Stimulated activated effector memory CD8-positive, alpha-beta T cell treated with anti-CD3 and anti-CD28 coated beads, Interleukin-12 subunit alpha, Interleukin-12 subunit beta, amount 100 ng/mL, for 72 hours (primary cell): ENCODE measurements at regions not wholly inside any gene's neighbourhood (a gene's known extent, or its start where the extent isn't known, plus 50 kb on each side); places are given as distances from the start of the nearest gene placed in this dataset.
"Not testable (repeated sequence)": the region's sequence is repeated elsewhere in the genome, so short reads cannot be mapped to it uniquely, and the experiment has no call there.

Experiments
- ATAC-seq: fragments of 150-1000 bp; cut with Tn5 transposase; 2 replicates; pipeline ENCODE4 v1.10.0; 2021
- DNase-seq, 2 donors: peaks; one replicate each; pipeline ENCODE4 v3.0.0; 2021 to 2022; ENCODE audit warnings: low spot score in 2 of 2
- H3K27ac Mint-ChIP-seq: one replicate; pipeline ENCODE4 v1.8.0; 2022; ENCODE audit warnings: mild to moderate bottlenecking, mixed read lengths
- H3K36me3 Mint-ChIP-seq: one replicate; pipeline ENCODE4 v1.8.0; 2022; ENCODE audit warnings: mild to moderate bottlenecking, mixed read lengths
- H3K4me1 Mint-ChIP-seq: one replicate; pipeline ENCODE4 v1.8.0; 2022; ENCODE audit warnings: mixed read lengths
- H3K4me3 Mint-ChIP-seq: one replicate; pipeline ENCODE4 v1.8.0; 2022; ENCODE audit warnings: mild to moderate bottlenecking, mixed read lengths
- H3K9me3 Mint-ChIP-seq: one replicate; pipeline ENCODE4 v1.8.0; 2022; ENCODE audit warnings: mixed read lengths

GRCh38 chr4:96407738-96408463 is 568.0 kb downstream of the PDHA2 start:
- no peaks in the 10 kb centered on the region for H3K4me1 Mint-ChIP-seq
- H3K27ac Mint-ChIP-seq: no peak overlapping the region
- DNase-seq: no peak
- no peak for ATAC-seq
- H3K9me3 Mint-ChIP-seq: peaks cover 13% of the 10 kb centered on the region
- no peak overlapping the region for H3K4me3 Mint-ChIP-seq
- H3K36me3 Mint-ChIP-seq: no peaks in the 10 kb centered on the region

GRCh38 chr4:96414853-96415252 is 575.0 kb downstream of the PDHA2 start:
- not testable (repeated sequence) for ATAC-seq, H3K4me3 Mint-ChIP-seq, H3K9me3 Mint-ChIP-seq, DNase-seq, H3K27ac Mint-ChIP-seq, H3K36me3 Mint-ChIP-seq, H3K4me1 Mint-ChIP-seq

GRCh38 chr4:96429657-96430056 is 589.8 kb downstream of the PDHA2 start:
- no peak overlapping the region for H3K4me3 Mint-ChIP-seq
- DNase-seq (no peak), ATAC-seq (no peak)
- H3K36me3 Mint-ChIP-seq: no peaks in the 10 kb centered on the region
- peaks cover 10% of the 10 kb centered on the region for H3K9me3 Mint-ChIP-seq
- no peak overlapping the region for H3K27ac Mint-ChIP-seq
- H3K4me1 Mint-ChIP-seq: no peaks in the 10 kb centered on the region

- no peak for ATAC-seq
- DNase-seq: no peak
- H3K36me3 Mint-ChIP-seq: no peaks in the 10 kb centered on the region
- H3K4me1 Mint-ChIP-seq: no peaks in the 10 kb centered on the region
- H3K27ac Mint-ChIP-seq: no peak overlapping the region
- H3K4me3 Mint-ChIP-seq: no peak overlapping the region
- peaks cover 5% of the 10 kb centered on the region for H3K9me3 Mint-ChIP-seq
Measured at GRCh38 chr4:96431094-96431493, 591.2 kb downstream of the PDHA2 start.

- Mint-ChIP-seq H3K36me3 (no peaks in the 10 kb centered on the region), H3K4me3 (no peak overlapping the region), H3K4me1 (no peaks in the 10 kb centered on the region), H3K9me3 (peaks cover 26% of the 10 kb centered on the region), H3K27ac (no peak overlapping the region)
- ATAC-seq (no peak), DNase-seq (no peak)
Measured at GRCh38 chr4:96448315-96448872, 608.5 kb downstream of the PDHA2 start.

- DNase-seq (no peak), ATAC-seq (no peak)
- Mint-ChIP-seq H3K36me3 (no peaks in the 10 kb centered on the region), H3K4me1 (no peaks in the 10 kb centered on the region), H3K27ac (no peak overlapping the region), H3K9me3 (peaks cover 12% of the 10 kb centered on the region), H3K4me3 (no peak overlapping the region)
Measured at GRCh38 chr4:96455045-96455720, 615.3 kb downstream of the PDHA2 start.

GRCh38 chr4:96458031-96458430 is 618.1 kb downstream of the PDHA2 start:
- not testable (repeated sequence) for H3K27ac Mint-ChIP-seq, H3K36me3 Mint-ChIP-seq, H3K4me3 Mint-ChIP-seq, DNase-seq, H3K4me1 Mint-ChIP-seq, ATAC-seq
- H3K9me3 Mint-ChIP-seq: peaks cover 16% of the 10 kb centered on the region

- no peak overlapping the region for H3K27ac Mint-ChIP-seq
Measured at GRCh38 chr4:96459105-96459504, 619.2 kb downstream of the PDHA2 start.

GRCh38 chr4:96465834-96466233 is 625.9 kb downstream of the PDHA2 start:
- H3K4me3 Mint-ChIP-seq: no peak overlapping the region
- H3K27ac Mint-ChIP-seq: no peak overlapping the region
- ATAC-seq (no peak), DNase-seq (no peak)
- peaks cover 20% of the 10 kb centered on the region for H3K9me3 Mint-ChIP-seq
- H3K36me3 Mint-ChIP-seq: no peaks in the 10 kb centered on the region
- H3K4me1 Mint-ChIP-seq: no peaks in the 10 kb centered on the region

More at GRCh38 chr4:96459105-96459504, 619.2 kb downstream of the PDHA2 start:
- Mint-ChIP-seq H3K9me3 (peaks cover 23% of the 10 kb centered on the region), H3K36me3 (no peaks in the 10 kb centered on the region), H3K4me1 (no peaks in the 10 kb centered on the region), H3K4me3 (no peak overlapping the region)
- no peak for DNase-seq
- no peak for ATAC-seq

GRCh38 chr4:96471956-96472867 is 632.3 kb downstream of the PDHA2 start:
- Mint-ChIP-seq H3K4me3 (no peak overlapping the region), H3K36me3 (no peaks in the 10 kb centered on the region), H3K9me3 (peaks cover 12% of the 10 kb centered on the region), H3K4me1 (no peaks in the 10 kb centered on the region), H3K27ac (no peak overlapping the region)
- no peak for DNase-seq
- ATAC-seq: no peak

- no peak overlapping the region for H3K4me3 Mint-ChIP-seq
- DNase-seq (no peak), ATAC-seq (no peak)
- no peak overlapping the region for H3K27ac Mint-ChIP-seq
- H3K36me3 Mint-ChIP-seq: no peaks in the 10 kb centered on the region
- H3K9me3 Mint-ChIP-seq: peaks cover 17% of the 10 kb centered on the region
- H3K4me1 Mint-ChIP-seq: no peaks in the 10 kb centered on the region
Measured at GRCh38 chr4:96473246-96473645, 633.4 kb downstream of the PDHA2 start.

GRCh38 chr4:96483308-96484030 is 643.6 kb downstream of the PDHA2 start:
- no peaks in the 10 kb centered on the region for H3K36me3 Mint-ChIP-seq
- DNase-seq: no peak
- no peak overlapping the region for H3K4me3 Mint-ChIP-seq
- peaks cover 12% of the 10 kb centered on the region for H3K9me3 Mint-ChIP-seq
- ATAC-seq: no peak
- H3K27ac Mint-ChIP-seq: no peak overlapping the region
- H3K4me1 Mint-ChIP-seq: no peaks in the 10 kb centered on the region

GRCh38 chr4:96486563-96486962 is 646.7 kb downstream of the PDHA2 start:
- H3K36me3 Mint-ChIP-seq: no peaks in the 10 kb centered on the region
- H3K9me3 Mint-ChIP-seq: peaks cover 17% of the 10 kb centered on the region
- no peak overlapping the region for H3K4me3 Mint-ChIP-seq
- ATAC-seq (no peak), DNase-seq (no peak)
- no peak overlapping the region for H3K27ac Mint-ChIP-seq
- H3K4me1 Mint-ChIP-seq: no peaks in the 10 kb centered on the region

- no peak for DNase-seq
- Mint-ChIP-seq H3K4me1 (no peaks in the 10 kb centered on the region), H3K36me3 (no peaks in the 10 kb centered on the region), H3K4me3 (no peak overlapping the region), H3K27ac (no peak overlapping the region), H3K9me3 (peaks cover 13% of the 10 kb centered on the region)
- no peak for ATAC-seq
Measured at GRCh38 chr4:96497621-96498020, 657.7 kb downstream of the PDHA2 start.

- H3K36me3 Mint-ChIP-seq: no peaks in the 10 kb centered on the region
- H3K4me1 Mint-ChIP-seq: no peaks in the 10 kb centered on the region
- H3K4me3 Mint-ChIP-seq: no peak overlapping the region
- H3K27ac Mint-ChIP-seq: no peak overlapping the region
- ATAC-seq (no peak), DNase-seq (no peak)
- H3K9me3 Mint-ChIP-seq: peaks cover 7% of the 10 kb centered on the region
Measured at GRCh38 chr4:96504386-96504785, 664.5 kb downstream of the PDHA2 start.
